GM19468 (cell line): ENCODE measurements at regions not wholly inside any gene's neighbourhood (a gene's known extent, or its start where the extent isn't known, plus 50 kb on each side); places are given as distances from the start of the nearest gene placed in this dataset.
"Not testable (repeated sequence)": the region's sequence is repeated elsewhere in the genome, so short reads cannot be mapped to it uniquely, and the experiment has no call there.

Experiments used
- ATAC-seq: cut with Tn5 transposase; IDR thresholded peaks from one replicate; pipeline ENCODE4 v1.9.1; 2021; ENCODE audit warnings: mild to moderate bottlenecking, moderate library complexity, moderate number of reproducible peaks; ENCODE audit not compliant: unreplicated experiment; ENCODE audit errors: extremely low read depth

DNA sequence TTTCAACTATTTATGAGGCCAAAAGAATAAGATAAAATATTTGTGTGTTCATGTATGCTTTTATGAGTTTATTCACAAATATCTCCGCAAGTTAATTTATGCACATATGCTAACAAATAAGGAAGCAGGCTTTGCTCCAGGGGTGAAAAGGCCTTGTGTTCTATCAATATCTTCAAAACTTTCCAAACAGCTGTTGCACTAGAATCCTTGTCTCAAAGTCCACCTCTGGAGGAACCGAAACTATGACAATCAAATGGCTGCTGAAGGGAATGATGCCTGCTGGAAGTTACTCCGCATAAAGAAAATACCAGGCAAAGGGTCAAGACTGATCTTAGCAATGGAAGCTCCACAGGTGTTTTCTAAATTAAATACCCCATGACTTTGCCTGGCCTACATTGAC lies 145.0 kb upstream of the GHITM start:
- no peak for ATAC-seq

GRCh38 chr10:83995738-83996331 lies 143.5 kb upstream of the GHITM start:
- no peak for ATAC-seq

- no peak for ATAC-seq
Observed at GRCh38 chr10:84004221-84004620, 135.1 kb upstream of the GHITM start.

DNA sequence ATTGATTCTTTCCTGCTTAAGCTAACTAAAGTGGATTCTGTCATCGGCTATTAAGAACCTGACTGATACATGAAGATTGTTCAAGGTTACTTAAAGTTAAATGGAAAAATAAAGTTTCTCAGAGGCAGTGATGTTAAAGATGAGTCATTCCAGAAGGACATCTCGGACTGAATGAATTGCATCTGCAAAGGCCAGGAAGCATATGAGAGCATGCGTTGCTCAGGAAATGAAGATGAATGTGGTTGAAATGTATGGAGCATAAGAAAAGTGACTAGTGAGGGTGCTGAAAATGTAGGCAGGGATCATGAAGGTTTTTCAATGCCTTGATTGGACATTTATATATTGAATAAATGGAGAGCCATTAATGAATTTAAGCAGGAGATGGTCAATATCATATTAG lies 133.9 kb upstream of the GHITM start:
- no peak for ATAC-seq

GRCh38 chr10:84007482-84007881 lies 131.8 kb upstream of the GHITM start:
- no peak for ATAC-seq

- peak; percentile 29 for ATAC-seq
Observed at GRCh38 chr10:84008878-84009277, 130.4 kb upstream of the GHITM start.

DNA sequence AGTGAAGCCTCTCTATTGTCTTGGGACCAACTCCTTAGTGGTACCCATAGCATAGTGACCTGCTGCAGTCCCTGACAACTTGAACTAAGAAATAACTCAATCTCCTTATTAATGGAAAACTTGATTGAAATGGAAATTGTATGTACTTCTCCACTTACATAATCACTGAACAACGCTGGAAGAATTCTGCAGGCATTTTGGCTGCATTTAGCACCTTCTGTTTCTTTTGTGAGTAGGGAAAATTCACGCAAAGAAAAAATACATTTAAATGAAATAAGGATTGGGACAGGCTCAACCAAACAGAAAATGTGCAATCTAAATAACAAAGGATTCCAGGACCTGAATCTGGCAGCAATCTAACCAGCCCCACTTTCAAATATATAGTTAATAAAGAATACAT lies 126.9 kb upstream of the GHITM start:
- ATAC-seq, result no peak

DNA sequence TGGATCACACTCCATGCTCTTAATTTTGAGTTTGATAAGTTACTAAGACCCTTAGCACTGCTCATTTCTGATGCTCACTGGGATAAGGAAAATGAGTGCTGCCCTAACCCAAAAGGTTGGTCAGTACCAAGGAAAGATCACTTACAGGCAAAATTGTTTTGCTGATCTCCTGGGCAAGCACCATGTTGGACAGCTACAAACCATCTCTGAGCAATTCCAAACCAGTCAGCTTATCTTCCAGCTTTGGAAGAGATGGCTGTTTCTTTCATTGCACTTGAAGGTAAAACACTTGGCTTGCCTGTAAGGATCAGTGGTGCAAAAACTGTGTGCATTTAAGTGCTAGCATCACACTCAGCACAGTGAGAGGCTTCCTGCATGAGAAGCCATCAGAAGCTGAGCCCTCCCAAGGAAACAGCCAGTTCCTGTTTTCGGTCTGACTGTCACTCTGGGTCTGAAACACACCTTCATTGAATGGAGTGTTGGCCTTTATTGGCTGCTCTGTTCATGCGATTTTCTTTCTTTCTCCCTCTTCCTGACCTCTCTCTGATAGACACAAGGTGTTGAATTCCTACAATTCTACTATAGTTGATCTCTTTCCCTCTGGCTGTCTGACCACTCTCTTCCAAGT lies 126.4 kb upstream of the GHITM start:
- peak; percentile 96 for ATAC-seq

DNA sequence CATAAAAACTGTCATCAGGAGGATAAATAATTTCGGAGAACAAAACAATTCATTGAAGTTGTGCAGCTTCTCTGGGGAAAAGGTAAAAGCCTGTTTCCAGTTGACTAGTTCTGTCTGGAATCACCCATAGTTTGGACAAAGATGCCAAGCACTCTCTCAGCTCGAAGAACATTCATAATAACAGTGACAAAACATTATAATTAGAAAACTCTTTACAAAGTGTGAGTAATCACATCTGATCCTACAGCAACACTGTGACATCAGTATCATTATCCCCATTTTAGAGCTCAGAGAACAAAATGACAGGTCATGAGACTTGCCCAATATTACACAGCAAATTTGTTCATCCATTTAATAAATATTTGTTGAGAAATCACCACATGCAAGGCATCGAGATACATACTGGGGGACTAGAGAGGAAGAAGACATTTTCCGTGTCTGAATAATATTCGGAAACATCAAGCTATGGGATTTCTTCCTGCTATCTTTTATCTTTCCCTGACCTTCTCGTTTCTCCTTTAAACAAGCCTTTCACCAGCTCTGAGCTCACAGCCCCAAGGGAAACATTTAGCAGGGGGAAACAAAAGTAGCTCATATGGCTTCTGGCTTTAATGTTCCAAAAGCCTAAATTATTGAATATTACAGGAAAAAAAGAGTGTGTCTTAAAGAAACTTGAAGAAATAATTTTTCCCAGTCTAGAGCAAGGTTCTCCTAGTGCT lies 123.3 kb upstream of the GHITM start:
- no peak for ATAC-seq

DNA sequence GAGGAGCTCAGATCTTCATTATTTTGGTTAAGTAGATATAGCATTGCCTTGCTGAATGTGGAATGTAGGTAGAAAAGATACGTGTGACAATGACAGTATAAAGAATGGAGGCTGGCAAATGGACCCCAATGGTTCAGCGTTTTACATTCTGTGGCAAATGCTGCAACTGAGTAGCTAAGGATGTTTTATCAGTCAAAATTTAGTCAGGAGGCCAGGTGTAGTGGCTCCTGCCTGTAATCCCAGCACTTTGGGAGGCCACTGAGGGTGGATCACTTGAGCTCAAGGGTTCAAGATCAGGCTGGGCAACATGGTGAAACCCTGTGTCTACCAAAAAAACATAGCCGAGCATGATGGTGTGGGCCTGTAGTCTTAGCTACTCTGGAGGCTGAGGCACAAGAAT lies 120.5 kb upstream of the GHITM start:
- ATAC-seq, result no peak

- ATAC-seq, result not testable (repeated sequence)
Observed at GRCh38 chr10:84019854-84020458, 119.4 kb upstream of the GHITM start.

DNA sequence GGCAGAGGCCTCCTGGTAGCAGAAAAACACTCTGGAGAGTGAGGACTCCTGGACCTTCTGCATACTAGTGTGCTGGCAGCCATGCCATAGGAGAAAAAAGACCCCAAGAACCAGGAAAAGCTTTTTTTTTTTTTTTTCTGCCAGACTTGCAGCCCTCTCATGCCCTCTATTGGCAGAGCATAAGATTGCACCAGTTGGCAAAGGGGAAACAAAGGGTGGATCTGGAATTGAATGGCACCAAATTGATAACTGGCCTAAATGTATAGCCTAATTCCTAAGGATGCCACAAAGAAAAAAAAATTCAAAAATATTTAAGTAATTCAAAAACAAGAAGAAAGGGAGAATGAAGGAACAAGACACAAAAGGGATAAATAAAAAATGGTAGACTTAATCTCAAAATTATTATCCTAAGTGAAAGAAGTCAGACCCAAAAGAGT lies 112.5 kb upstream of the GHITM start:
- ATAC-seq, result no peak

- no peak for ATAC-seq
Observed at GRCh38 chr10:84029840-84030239, 109.5 kb upstream of the GHITM start.

DNA sequence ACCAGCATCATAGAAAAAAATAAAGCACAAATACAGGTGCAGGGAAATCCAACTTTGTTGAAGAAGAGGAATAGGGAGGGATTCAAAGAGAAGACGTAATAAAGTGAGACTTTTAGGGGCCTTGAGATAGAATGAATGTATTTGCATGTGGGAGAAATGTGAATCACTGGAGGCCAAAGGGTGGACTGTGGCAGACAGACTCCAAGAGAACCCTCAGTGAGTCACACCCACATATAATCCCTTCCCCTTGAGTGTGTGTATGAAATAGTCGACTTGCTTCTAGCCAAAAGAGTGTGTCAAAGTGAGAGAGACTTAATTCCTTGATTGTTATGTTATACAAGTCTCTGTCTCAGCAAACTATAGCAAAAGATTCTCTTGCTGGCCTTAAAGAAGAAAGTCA lies 101.3 kb upstream of the GHITM start:
- no peak for ATAC-seq

- ATAC-seq, result no peak
Observed at GRCh38 chr10:84039957-84040356, 99.4 kb upstream of the GHITM start.

GRCh38 chr10:84047258-84048010 lies 91.9 kb upstream of the GHITM start:
- no peak for ATAC-seq

DNA sequence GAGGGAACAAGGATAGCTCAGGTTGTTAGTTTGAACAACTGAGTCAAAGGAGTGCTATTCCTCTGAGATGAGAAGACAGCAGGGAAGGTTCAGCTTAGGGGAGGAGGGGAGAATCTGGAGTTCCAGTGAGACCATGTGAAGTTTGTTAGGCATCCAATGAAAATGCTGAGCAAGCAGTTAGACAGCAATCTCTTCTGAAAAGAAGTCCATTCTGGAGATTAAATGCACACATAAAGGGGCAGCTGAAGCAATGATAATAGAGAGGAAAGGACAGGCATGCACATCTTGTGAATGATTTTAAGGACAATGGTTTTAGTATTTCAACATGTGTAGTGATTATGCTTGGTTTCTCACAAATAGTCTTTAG lies 89.7 kb upstream of the GHITM start:
- ATAC-seq, result no peak

- no peak for ATAC-seq
Observed at GRCh38 chr10:84053626-84054025, 85.7 kb upstream of the GHITM start.

DNA sequence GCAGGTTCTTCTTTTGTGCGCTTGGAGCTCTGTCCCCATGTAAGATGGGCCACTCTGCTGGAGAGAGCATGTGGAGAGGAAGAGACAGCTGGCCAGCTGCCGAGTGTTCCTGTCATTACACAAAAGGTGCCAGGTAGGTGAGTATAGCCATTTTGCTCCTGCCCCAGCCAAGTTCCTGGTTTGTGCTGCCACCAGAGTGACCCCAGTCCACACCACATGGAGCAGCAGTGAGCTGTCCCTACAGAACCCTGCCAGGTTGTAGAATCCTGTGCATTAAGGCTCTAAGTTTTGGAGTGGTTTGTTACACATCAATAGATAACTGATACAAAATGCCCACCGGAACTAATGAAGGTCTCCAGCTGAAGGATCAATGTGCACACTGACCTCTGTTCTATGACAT lies 84.6 kb upstream of the GHITM start:
- ATAC-seq, result no peak

- ATAC-seq, result no peak
Observed at GRCh38 chr10:84059526-84059925, 79.8 kb upstream of the GHITM start.

GRCh38 chr10:84063440-84063839 lies 75.9 kb upstream of the GHITM start:
- no peak for ATAC-seq
